ENCODE measurements at regions not wholly inside any gene's neighbourhood (a gene's known extent, or its start where the extent isn't known, plus 50 kb on each side); places are given as distances from the start of the nearest gene placed in this dataset.

GRCh38 chr3:21055015-21055414 lies 696.0 kb downstream of the ZNF385D start:
- Mint-ChIP-seq H3K36me3 (ENCODE audit: low read depth) (no peaks in the 10 kb centered on the region), H3K9me3 (peaks cover 7% of the 10 kb centered on the region), H3K4me3 (no peak overlapping the region), H3K4me1 (no peaks in the 10 kb centered on the region), H3K27me3 (ENCODE audit: low read depth) (no peaks in the 10 kb centered on the region), H3K27ac (ENCODE audit: unreplicated experiment) (no peak overlapping the region)
- DNase-seq (ENCODE audit: low read depth, low spot score): no peak
- no peak for TF ChIP-seq CTCF (conservative IDR thresholded peaks at IDR 0.05)

DNA sequence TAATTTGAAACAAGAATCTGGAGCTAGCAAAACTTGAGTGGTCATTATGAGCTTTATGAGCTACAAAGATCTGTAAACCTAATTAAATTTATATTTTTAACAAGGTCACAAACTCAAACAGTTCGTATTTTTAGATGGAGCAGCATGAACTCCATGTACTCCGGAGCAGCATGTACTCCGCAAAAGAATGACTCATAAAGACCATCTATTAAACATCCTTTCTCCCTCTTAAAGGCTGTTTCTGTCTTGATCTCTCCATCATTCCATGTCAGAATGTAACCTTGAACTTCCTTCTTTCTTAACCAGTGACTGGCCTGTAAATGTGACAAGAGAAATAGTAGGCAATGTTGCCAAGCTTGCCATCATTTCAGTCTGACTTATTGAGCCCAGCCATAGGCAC lies 696.9 kb downstream of the ZNF385D start:
- Mint-ChIP-seq H3K4me1 (no peaks in the 10 kb centered on the region), H3K27me3 (ENCODE audit: low read depth) (no peaks in the 10 kb centered on the region), H3K9me3 (peaks cover 7% of the 10 kb centered on the region), H3K27ac (ENCODE audit: unreplicated experiment) (no peak overlapping the region), H3K36me3 (ENCODE audit: low read depth) (no peaks in the 10 kb centered on the region), H3K4me3 (no peak overlapping the region)
- no peak for DNase-seq (ENCODE audit: low read depth, low spot score)
- no peak for TF ChIP-seq CTCF (conservative IDR thresholded peaks at IDR 0.05)

DNA sequence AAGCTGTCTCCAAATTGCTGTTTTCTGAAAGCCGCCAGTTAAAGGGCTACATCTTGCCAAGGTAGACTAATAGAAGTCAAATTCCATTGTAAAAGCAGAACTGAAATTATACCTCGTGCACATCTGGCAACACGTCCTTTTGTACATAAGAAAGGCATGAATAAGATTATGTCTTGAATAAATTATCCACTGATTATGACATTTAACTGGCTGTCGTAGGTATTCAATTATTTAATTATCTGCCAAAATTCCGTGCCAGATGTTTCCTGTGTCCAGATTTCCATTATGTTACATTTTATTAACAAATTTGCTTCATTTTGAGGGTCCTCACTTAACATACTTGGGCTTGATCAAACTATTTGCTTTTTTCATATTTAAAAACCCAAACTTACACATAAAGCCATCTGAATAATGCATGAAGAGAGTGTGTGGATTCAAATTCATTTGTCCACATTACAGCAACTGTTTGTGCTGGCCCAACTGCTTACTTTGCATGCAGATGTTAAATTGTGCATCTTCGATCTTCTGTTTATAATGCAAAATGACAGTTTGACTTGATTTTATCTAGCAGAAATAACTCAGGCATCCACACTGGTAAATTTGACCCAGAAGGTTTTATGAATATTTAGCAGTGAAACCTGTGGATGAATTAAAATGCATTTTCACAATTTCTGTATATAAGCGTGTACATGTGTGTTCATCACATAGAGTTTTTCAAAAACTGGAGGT lies 701.5 kb downstream of the ZNF385D start:
- no peaks in the 10 kb centered on the region for H3K27me3 Mint-ChIP-seq (ENCODE audit: low read depth)
- H3K4me1 Mint-ChIP-seq: no peaks in the 10 kb centered on the region
- TF ChIP-seq CTCF (conservative IDR thresholded peaks at IDR 0.05): no peak
- H3K36me3 Mint-ChIP-seq (ENCODE audit: low read depth): no peaks in the 10 kb centered on the region
- no peak for DNase-seq (ENCODE audit: low read depth, low spot score)
- no peak overlapping the region for H3K27ac Mint-ChIP-seq (ENCODE audit: unreplicated experiment)
- H3K9me3 Mint-ChIP-seq: peaks cover 2% of the 10 kb centered on the region
- H3K4me3 Mint-ChIP-seq: no peak overlapping the region

DNA sequence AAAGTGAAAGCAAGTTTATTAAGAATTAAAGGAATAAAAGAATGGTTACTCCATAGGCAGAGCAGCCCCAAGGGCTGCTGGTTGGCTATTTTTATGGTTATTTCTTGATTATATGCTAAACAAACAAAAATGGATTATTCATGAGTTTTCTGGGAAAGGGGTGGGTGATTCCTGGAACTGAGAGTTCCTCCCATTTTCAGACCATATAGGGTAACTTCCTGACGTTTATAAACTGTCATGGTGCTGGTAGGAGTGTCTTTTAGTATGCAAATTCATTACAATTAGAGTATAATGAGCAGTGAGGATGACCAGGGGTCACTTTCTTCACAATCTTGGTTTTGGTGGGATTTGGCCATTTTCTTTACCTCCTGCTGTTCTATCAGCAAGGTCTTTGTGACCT lies 707.9 kb downstream of the ZNF385D start:
- DNase-seq (ENCODE audit: low read depth, low spot score): no peak
- Mint-ChIP-seq H3K4me3 (no peak overlapping the region), H3K9me3 (no peaks in the 10 kb centered on the region), H3K27ac (ENCODE audit: unreplicated experiment) (no peak overlapping the region), H3K27me3 (ENCODE audit: low read depth) (peaks cover 3% of the 10 kb centered on the region), H3K4me1 (no peaks in the 10 kb centered on the region), H3K36me3 (ENCODE audit: low read depth) (no peaks in the 10 kb centered on the region)
- no peak for TF ChIP-seq CTCF (conservative IDR thresholded peaks at IDR 0.05)

- Mint-ChIP-seq H3K4me1 (no peaks in the 10 kb centered on the region), H3K4me3 (no peak overlapping the region), H3K27ac (ENCODE audit: unreplicated experiment) (no peak overlapping the region), H3K27me3 (ENCODE audit: low read depth) (peaks cover 3% of the 10 kb centered on the region), H3K9me3 (no peaks in the 10 kb centered on the region), H3K36me3 (ENCODE audit: low read depth) (no peaks in the 10 kb centered on the region)
- DNase-seq (ENCODE audit: low read depth, low spot score): no peak
- no peak for TF ChIP-seq CTCF (conservative IDR thresholded peaks at IDR 0.05)
Observed at GRCh38 chr3:21042184-21042583, 708.8 kb downstream of the ZNF385D start.

Measured in neural crest cell (in vitro differentiated cells).